ENCODE measurements at regions not wholly inside any gene's neighbourhood (a gene's known extent, or its start where the extent isn't known, plus 50 kb on each side); places are given as distances from the start of the nearest gene placed in this dataset.

DNA sequence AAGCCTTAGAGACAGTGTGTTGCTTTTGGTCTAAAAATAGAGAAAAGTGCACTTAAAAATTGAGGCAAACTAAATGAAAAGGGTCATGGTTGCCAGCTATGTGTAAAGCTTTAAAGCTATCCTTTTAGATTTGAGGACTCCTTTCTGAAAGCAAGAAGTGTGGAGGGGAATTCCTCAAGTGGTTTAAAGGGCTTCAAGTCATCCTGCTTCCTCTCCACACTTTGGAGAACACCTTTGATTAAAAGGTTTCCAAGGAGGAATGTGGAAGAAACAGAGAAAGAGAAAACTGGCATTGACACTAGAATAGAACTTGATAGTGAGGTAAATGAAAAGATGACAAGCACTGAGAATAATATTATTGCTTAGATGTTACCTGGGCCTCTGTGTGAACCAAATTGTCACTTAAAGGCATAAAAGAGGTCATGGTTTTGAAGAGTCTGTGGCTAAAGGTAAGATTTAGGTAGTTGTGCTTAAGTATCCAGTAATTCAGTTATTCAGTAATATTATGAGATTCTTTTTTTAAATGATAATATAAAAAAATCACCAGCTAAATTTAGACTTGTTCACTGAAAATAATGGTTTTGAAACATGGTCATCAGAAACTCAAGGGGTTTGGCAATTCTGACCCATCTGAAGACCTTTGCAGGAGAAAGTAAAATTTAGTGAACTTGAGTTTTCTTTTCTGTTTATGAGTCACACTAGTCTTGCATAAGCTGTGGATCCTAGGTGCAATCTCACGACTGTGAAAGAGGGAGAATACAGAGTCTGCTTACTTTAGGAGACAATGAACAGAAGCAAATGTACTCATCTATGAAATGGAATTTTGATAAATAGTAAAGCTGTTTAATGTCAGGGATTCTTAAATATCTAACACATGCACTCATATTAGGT lies 466.0 kb downstream of the KIF20B start:
- Histone ChIP-seq H3K79me2 (no peaks in the 10 kb centered on the region), H3K4me2 (ENCODE audit: low read length) (no peak overlapping the region), H3K27ac (no peak overlapping the region), H3K9ac (no peak overlapping the region), H2AFZ (no peak overlapping the region), H3K4me1 (no peaks in the 10 kb centered on the region), H3K9me3 (ENCODE audit: control insufficient read depth, low read length) (no peaks in the 10 kb centered on the region), H3K36me3 (ENCODE audit: control insufficient read depth, insufficient read depth, low read length) (no peaks in the 10 kb centered on the region), H3K4me3 (ENCODE audit: low read depth, low read length) (no peak overlapping the region), H3K27me3 (ENCODE audit: control insufficient read depth, insufficient read depth, low read length) (no peaks in the 10 kb centered on the region)
- TF ChIP-seq, protein P1, sequence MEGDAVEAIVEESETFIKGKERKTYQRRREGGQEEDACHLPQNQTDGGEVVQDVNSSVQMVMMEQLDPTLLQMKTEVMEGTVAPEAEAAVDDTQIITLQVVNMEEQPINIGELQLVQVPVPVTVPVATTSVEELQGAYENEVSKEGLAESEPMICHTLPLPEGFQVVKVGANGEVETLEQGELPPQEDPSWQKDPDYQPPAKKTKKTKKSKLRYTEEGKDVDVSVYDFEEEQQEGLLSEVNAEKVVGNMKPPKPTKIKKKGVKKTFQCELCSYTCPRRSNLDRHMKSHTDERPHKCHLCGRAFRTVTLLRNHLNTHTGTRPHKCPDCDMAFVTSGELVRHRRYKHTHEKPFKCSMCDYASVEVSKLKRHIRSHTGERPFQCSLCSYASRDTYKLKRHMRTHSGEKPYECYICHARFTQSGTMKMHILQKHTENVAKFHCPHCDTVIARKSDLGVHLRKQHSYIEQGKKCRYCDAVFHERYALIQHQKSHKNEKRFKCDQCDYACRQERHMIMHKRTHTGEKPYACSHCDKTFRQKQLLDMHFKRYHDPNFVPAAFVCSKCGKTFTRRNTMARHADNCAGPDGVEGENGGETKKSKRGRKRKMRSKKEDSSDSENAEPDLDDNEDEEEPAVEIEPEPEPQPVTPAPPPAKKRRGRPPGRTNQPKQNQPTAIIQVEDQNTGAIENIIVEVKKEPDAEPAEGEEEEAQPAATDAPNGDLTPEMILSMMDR (IDR thresholded peaks at IDR 0.05): no peak

DNA sequence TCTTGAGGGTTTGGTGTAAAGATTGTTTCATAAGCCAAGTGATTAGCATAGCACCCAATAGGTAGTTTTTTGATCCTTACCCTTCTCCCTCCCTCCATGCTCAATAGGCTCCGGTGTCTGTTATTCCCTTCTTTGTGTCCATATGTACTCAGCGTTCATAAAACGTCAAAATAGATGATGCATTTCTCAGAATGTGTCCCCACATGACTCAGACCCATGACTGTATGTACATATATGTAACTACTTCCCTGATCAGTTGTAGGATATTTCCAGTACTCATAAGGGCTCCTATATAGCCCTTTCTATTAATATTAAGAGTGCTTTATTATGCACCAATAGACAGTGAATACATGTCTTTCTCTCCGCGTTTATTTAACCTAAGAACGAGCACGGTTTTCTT lies 466.9 kb downstream of the KIF20B start:
- H3K4me3 ChIP-seq (ENCODE audit: low read depth, low read length): no peak overlapping the region
- no peaks in the 10 kb centered on the region for H3K36me3 ChIP-seq (ENCODE audit: control insufficient read depth, insufficient read depth, low read length)
- no peak overlapping the region for H3K9ac ChIP-seq
- H2AFZ ChIP-seq: no peak overlapping the region
- TF ChIP-seq, protein P1 (IDR thresholded peaks at IDR 0.05): no peak
- H3K4me1 ChIP-seq: no peaks in the 10 kb centered on the region
- H3K4me2 ChIP-seq (ENCODE audit: low read length): no peak overlapping the region
- H3K27ac ChIP-seq: no peak overlapping the region
- H3K79me2 ChIP-seq: no peaks in the 10 kb centered on the region
- no peaks in the 10 kb centered on the region for H3K27me3 ChIP-seq (ENCODE audit: control insufficient read depth, insufficient read depth, low read length)
- no peaks in the 10 kb centered on the region for H3K9me3 ChIP-seq (ENCODE audit: control insufficient read depth, low read length)

DNA sequence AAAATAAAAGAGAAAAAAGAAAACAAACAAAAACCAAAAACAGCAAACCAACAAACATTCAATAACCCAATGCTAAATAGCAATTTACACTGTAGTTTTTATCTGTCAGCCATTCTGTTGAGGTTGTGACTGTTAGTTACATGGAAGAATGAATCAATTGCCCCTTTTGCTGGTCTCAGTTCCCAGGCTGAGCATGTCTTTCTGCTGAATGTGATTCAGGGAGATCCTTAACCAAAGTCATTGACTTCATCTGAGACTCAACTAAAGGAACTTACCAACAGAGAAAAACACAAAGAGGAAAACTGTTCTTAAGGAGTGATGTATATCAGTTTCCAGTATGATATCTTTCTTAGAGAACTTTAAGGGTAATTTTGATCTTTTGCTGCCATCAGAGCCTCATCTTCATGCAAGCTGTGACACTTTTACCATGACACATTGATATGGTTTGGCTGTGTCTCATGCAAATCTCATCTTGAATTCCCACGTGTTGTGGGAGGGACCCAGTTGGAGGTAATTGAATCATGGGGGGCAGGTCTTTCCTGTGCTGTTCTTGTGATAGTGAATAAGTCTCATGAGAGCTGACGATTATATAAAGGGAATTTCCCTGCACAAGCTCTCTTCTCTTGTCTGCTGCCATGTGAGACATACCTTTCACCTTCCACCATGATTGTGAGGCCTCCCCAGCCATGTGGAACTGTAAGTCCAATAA lies 469.8 kb downstream of the KIF20B start:
- H2AFZ ChIP-seq: no peak overlapping the region
- H3K9me3 ChIP-seq (ENCODE audit: control insufficient read depth, low read length): no peaks in the 10 kb centered on the region
- TF ChIP-seq, protein P1 (IDR thresholded peaks at IDR 0.05): no peak
- H3K36me3 ChIP-seq (ENCODE audit: control insufficient read depth, insufficient read depth, low read length): no peaks in the 10 kb centered on the region
- H3K4me2 ChIP-seq (ENCODE audit: low read length): no peak overlapping the region
- no peaks in the 10 kb centered on the region for H3K27me3 ChIP-seq (ENCODE audit: control insufficient read depth, insufficient read depth, low read length)
- no peak overlapping the region for H3K9ac ChIP-seq
- H3K27ac ChIP-seq: no peak overlapping the region
- no peaks in the 10 kb centered on the region for H3K79me2 ChIP-seq
- no peak overlapping the region for H3K4me3 ChIP-seq (ENCODE audit: low read depth, low read length)
- H3K4me1 ChIP-seq: no peaks in the 10 kb centered on the region

DNA sequence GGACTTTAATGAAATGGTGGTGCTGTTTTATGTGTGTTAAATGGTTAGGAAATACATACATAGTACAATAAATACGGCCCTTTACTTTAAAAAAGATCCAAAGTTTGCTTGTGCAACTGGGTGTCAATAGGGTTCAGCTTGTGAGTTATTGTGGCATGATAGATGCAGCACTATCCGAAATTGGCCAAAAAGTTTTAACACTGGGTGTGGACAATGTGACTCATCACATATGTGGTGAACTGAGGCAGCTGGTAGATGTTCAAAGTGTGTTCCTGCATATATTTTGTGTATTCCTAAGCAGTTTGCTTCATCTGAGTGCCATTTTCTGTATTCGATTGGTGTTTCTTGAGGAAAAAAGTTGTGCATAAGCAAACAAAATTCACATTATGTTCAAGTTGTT lies 473.1 kb downstream of the KIF20B start:
- no peaks in the 10 kb centered on the region for H3K36me3 ChIP-seq (ENCODE audit: control insufficient read depth, insufficient read depth, low read length)
- TF ChIP-seq, protein P1 (IDR thresholded peaks at IDR 0.05): no peak
- H3K9me3 ChIP-seq (ENCODE audit: control insufficient read depth, low read length): no peaks in the 10 kb centered on the region
- H2AFZ ChIP-seq: no peak overlapping the region
- no peak overlapping the region for H3K4me3 ChIP-seq (ENCODE audit: low read depth, low read length)
- H3K27me3 ChIP-seq (ENCODE audit: control insufficient read depth, insufficient read depth, low read length): no peaks in the 10 kb centered on the region
- H3K79me2 ChIP-seq: no peaks in the 10 kb centered on the region
- no peak overlapping the region for H3K4me2 ChIP-seq (ENCODE audit: low read length)
- no peaks in the 10 kb centered on the region for H3K4me1 ChIP-seq
- no peak overlapping the region for H3K9ac ChIP-seq
- no peak overlapping the region for H3K27ac ChIP-seq

Measured in parathyroid adenoma (tissue), 2 donors.